ENCODE measurements at regions not wholly inside any gene's neighbourhood (a gene's known extent, or its start where the extent isn't known, plus 50 kb on each side); places are given as distances from the start of the nearest gene placed in this dataset.

- DNase-seq (ENCODE audit: low spot score), result no peak
These were observed 50.8 kb upstream of the TSHZ2 start for GRCh38 chr20:52921340-52921739.

- no peak for DNase-seq (ENCODE audit: low spot score)
These were observed 53.8 kb upstream of the TSHZ2 start for GRCh38 chr20:52918311-52918710.

DNA sequence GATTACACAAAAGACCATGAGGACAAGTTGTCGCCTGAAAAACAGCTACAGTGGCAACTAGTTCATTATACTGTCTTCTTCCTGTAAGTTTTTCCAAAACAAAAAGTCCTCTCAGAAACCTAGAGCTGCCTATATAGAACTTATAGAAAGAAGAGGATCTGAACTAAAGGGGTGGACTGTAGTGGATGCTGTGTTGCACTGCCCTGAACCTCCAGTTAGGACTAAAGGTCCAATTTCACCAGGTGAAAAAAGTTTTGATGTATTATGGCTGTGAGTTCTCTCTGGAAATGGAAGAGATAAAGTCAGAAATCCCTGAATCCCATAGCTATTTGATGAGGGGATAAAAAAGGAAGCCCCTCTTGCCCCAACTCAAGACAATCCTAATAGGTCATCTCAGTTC lies 56.6 kb upstream of the TSHZ2 start:
- DNase-seq (ENCODE audit: low spot score), result no peak

DNA sequence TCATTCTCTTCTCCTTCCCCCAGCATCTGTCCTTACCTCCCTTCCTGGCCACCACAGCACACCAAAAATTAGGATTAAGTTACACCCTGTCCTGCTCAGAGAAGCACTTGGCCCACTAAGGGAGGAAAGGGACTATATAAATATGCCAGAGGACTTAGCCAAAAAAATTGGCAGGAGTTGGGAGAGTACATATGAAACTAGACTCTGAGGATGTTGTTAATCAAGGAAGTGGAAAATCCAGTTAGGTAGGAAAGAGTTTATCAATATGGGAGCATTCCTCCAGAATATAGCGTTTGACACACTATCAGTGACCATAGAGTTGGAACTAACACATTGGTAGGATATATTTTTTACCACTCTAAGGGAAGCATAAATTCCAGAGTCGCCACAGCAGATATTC lies 57.3 kb upstream of the TSHZ2 start:
- DNase-seq (ENCODE audit: low spot score), result no peak

- no peak for DNase-seq (ENCODE audit: low spot score)
These were observed 58.3 kb upstream of the TSHZ2 start for GRCh38 chr20:52913650-52914387.

- no peak for DNase-seq (ENCODE audit: low spot score)
These were observed 66.7 kb upstream of the TSHZ2 start for GRCh38 chr20:52905241-52905994.

DNA sequence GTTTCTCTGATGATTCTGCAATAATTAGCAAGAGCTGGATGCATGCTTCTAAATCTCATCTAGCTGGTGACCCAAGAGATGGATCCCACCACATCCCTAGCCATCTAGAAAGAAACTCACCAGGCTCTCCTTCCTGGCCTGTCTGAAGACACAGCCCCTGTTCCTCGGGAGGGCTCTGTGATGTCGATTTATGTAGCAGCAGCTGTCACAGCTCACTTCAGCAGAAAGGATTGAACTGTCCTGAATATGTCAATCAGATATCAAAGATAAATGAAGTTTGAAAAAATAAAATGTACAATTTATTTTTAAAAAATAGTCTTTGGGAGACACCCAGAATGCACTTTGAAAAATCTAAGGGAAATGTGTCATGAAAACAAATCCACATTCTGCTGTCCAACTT lies 67.3 kb upstream of the TSHZ2 start:
- DNase-seq (ENCODE audit: low spot score), result no peak

GRCh38 chr20:52899041-52899608 lies 73.0 kb upstream of the TSHZ2 start:
- no peak for DNase-seq (ENCODE audit: low spot score)

DNA sequence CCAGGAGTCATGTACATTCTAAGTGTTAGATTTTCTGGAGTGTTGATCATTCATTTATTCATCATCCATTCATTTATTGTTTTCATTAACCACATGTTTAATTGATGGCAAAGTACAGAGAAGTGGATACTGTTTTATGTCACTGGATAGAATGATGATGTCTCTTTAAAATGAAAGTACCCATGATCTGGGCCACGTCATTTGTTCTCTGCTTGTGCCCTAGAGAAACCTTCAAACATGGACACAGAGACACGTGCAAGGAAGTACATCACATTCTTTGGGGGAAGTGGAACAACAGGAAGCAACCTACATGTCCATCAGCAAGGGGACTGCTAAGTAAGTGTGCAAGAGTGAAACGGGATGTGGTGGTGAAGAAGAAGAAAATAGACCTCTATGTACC lies 75.8 kb upstream of the TSHZ2 start:
- no peak for DNase-seq (ENCODE audit: low spot score)

- no peak for DNase-seq (ENCODE audit: low spot score)
These were observed 76.5 kb upstream of the TSHZ2 start for GRCh38 chr20:52895701-52896100.

GRCh38 chr20:52895235-52895634 lies 76.9 kb upstream of the TSHZ2 start:
- no peak for DNase-seq (ENCODE audit: low spot score)

DNA sequence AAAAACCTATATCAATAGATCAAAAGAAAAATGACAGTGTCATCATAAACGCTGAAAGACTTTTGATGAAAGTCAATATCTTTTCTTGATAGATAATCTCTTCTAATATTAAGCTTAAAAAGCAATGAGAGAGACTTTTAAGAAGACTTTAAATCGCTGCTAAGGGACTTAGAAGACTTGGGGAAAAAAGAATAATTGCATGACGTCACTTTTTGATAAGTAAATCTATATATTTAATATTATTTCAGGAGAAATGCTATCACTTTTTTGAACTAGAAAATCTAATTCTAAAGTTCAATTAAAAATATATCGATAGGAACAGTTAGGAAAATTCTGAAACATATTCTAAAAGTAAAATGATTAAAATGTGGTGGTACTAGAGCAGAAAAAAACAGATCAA lies 78.7 kb upstream of the TSHZ2 start:
- DNase-seq (ENCODE audit: low spot score), result no peak

DNA sequence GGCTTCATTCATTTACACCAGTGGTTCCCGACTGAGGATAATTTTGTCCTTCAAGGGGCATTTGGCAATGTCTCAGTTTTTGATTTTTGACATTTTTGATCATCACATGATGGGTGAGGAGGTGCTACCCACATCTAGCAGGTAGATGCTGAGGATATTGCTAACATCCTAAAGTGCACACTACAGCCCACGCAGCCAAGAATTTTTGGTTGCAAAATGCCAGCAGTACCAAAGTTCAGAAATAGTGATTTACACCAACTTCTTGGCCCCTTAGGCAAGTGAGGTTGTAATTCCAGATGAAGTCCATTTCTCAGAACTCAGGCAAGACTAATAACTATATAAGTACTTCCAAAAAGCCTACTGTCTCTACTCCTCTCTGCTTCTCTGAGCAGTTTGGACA lies 80.1 kb upstream of the TSHZ2 start:
- DNase-seq (ENCODE audit: low spot score), result no peak

DNA sequence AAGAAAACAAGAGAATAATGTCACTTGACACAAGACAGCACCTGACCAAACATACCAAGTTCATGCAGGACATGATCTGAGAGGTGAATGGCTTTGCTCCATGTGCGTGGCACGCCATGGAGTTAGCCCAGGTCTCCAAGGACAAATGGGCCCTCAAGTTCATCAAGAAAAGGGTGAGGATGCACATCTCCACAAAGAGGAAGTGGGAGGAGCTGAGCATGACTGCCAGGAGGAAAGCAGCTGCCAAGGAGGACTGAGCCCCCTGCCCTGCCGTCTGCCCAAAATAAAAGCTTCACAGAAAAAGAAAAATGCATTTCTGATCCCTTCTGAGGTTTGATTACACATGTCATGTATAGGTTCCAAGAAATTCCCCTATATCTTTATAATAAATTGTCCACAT lies 82.0 kb upstream of the TSHZ2 start:
- DNase-seq (ENCODE audit: low spot score), result no peak

GRCh38 chr20:52889225-52889624 lies 82.9 kb upstream of the TSHZ2 start:
- no peak for DNase-seq (ENCODE audit: low spot score)

- DNase-seq (ENCODE audit: low spot score), result no peak
These were observed 84.1 kb upstream of the TSHZ2 start for GRCh38 chr20:52888096-52888495.

GRCh38 chr20:52880997-52881396 lies 91.2 kb upstream of the TSHZ2 start:
- DNase-seq (ENCODE audit: low spot score), result no peak

GRCh38 chr20:52880259-52880658 lies 91.9 kb upstream of the TSHZ2 start:
- no peak for DNase-seq (ENCODE audit: low spot score)

DNA sequence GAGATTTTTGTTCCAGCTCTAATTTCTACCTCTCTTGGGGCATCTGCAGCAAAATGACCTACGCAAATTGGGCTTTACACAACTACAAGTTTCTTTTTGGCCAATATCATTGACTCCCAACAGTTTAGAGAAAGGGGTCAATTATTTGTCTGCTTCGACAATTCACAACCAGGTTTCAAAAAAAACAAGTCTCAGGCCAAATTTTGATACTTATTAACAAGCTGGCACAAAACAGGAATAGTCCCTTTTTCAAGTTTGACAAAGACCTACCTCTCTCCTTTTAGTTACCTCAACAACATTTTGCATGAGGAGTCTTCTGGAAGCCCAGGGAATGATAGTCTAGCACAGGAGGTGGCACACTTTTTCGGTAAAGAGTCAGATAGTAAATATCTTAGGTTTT lies 97.9 kb upstream of the TSHZ2 start:
- DNase-seq (ENCODE audit: low spot score), result no peak

DNA sequence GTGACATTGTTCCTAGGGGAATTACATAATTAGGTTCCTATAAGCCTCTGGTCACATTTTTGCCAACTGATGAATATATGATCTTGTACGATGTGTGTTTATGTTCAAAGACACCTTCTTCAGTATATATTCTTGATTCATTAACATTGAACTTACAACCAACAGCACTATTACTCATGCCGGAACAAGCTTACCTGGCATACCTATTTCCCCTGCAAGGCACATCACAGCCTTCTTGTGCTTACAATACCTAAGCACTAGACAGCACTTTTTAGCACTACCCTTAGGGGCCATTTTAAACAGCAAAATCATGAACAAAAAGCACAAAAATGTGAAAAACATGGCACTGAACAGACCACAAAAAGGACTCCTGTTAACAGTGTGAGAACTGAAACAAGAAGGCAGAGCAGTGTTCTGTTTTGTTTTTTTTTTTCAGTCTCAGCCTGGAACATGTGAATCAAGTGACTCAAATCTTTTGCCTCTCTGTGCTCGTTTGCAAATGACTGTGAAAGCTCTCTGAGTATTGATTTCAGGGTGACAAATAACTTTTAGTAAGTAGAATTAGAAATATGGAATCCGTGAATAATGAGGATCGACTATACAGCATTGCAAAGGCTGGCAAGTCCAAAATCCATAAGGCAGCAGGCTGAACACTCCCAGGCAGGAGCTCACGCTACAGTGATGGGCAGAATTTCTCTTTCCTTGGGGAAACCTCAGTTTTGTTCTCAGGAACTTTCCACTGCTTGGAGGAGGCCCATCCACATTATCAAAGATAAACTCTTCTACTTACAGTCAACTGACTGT lies 102.3 kb upstream of the TSHZ2 start:
- no peak for DNase-seq (ENCODE audit: low spot score)

DNA sequence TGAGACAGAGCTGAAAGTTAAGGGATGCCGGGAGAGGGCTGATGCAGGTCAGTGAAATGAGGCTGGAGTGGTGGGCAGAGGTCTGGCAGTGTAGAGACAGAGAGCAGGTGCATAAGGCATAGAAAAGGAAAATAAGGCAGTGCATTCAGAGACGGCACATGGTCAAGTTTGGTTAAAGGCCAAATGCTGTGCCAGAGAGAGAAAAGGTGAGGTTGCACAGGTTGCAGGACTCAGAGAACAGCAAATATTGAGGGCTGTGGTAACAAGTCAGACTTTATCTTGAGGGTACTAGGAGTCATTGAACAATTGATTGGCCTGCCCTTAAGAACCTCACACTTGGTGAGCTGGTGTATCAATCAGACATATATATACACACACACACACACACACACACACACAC lies 102.9 kb upstream of the TSHZ2 start:
- no peak for DNase-seq (ENCODE audit: low spot score)

DNA sequence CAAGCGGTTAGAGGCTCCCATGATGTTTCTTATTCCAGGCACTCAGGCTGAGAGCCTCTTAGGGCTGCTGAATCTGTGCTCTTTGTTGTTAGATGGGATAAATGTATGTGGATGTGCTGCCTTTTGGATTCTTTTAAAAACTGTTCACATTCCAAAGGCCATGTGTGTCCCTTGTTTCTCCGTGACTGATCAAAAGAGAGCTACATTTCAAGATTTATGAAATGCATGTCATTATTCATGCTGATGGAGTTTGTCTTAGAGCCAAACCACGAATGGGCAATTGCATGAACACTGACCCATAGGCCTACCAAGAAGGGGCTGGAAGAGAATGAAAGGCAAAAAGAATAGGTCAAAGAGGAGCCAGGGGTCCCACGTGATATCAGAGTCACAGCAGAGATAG lies 104.9 kb upstream of the TSHZ2 start:
- no peak for DNase-seq (ENCODE audit: low spot score)
